HepG2 (cell line): ENCODE measurements at regions not wholly inside any gene's neighbourhood (a gene's known extent, or its start where the extent isn't known, plus 50 kb on each side); places are given as distances from the start of the nearest gene placed in this dataset.

Source experiments
- ARNTL ChIP-seq: sonication (generic); formaldehyde crosslinking; IDR thresholded peaks from 2 replicates; pipeline ENCODE4 v1.4.0; 2020; ENCODE audit warnings: mild to moderate bottlenecking, missing genetic modification reagents
- ELF3 ChIP-seq: IDR thresholded peaks from 2 replicates; pipeline ENCODE4 v1.6.1; 2016; ENCODE audit warnings: missing genetic modification reagents, missing compliant biosample characterization
- GPN1 ChIP-seq: sonication (generic); formaldehyde crosslinking; IDR thresholded peaks from 2 replicates; pipeline ENCODE4 v1.5.1; 2020; ENCODE audit warnings: missing genetic modification reagents, borderline replicate concordance
- NCOA5 ChIP-seq: sonication (generic); formaldehyde crosslinking; IDR thresholded peaks from 2 replicates; pipeline ENCODE4 v1.4.0; 2020; ENCODE audit warnings: missing genetic modification reagents
- NFE2 ChIP-seq: sonication (generic); formaldehyde crosslinking; IDR thresholded peaks from 2 replicates; pipeline ENCODE4 v1.4.0; 2020; ENCODE audit warnings: missing genetic modification reagents
- ZIK1 ChIP-seq: sonication (generic); formaldehyde crosslinking; IDR thresholded peaks from 2 replicates; pipeline ENCODE4 v1.5.0; 2020; ENCODE audit warnings: mild to moderate bottlenecking, low read depth, missing genetic modification reagents, borderline replicate concordance
- ZKSCAN5 ChIP-seq: sonication (generic); formaldehyde crosslinking; IDR thresholded peaks from 2 replicates; pipeline ENCODE4 v1.5.1; 2020; ENCODE audit warnings: mild to moderate bottlenecking, missing genetic modification reagents
- ZNF549 ChIP-seq: sonication (generic); formaldehyde crosslinking; IDR thresholded peaks from 2 replicates; pipeline ENCODE4 v1.5.0; 2020; ENCODE audit warnings: missing genetic modification reagents
- TF ChIP-seq, protein P1 (sequence below): sonication (generic); formaldehyde crosslinking; IDR thresholded peaks from 2 replicates; pipeline ENCODE4 v1.4.0; 2020; ENCODE audit warnings: mild to moderate bottlenecking, missing genetic modification reagents
- TF ChIP-seq, protein P2 (sequence below), 2 experiments: sonication (generic) in 1 of 2; formaldehyde crosslinking in 1 of 2; IDR thresholded peaks; 2 replicates each; pipeline versions ENCODE4 v1.5.1 to v1.6.1; 2011 to 2020; ENCODE audit warnings: borderline replicate concordance in 1 of 2, low read depth in 1 of 2, low read length in 1 of 2, mild to moderate bottlenecking in 1 of 2, missing genetic modification reagents in 1 of 2, moderate library complexity in 1 of 2
- TF ChIP-seq, protein P3 (sequence below): sonication (generic); formaldehyde crosslinking; IDR thresholded peaks from 2 replicates; pipeline ENCODE4 v1.8.1; 2023; ENCODE audit warnings: mild to moderate bottlenecking, missing genetic modification reagents

DNA sequence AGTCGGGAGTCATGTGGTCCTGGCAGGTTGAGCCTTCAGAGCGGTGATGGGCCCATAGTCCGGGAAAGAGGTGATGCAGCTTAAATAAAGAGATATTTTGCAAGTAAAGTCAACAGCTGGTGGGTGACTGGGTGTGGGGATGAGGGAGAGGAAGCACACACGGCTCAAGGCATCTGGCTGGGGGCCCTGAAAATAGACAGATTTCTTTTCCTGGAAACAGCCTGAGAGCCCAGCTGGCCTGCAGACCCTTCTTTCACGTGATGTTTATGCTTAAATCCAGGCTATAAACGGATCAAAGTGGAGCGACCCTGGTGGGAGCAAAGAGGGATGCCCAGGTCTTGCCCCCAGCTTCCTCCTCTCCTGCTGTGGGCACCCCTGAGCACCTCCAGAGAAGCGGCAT is 149.1 kb downstream of the TEX36 start (continued):
- TF ChIP-seq, protein P1, sequence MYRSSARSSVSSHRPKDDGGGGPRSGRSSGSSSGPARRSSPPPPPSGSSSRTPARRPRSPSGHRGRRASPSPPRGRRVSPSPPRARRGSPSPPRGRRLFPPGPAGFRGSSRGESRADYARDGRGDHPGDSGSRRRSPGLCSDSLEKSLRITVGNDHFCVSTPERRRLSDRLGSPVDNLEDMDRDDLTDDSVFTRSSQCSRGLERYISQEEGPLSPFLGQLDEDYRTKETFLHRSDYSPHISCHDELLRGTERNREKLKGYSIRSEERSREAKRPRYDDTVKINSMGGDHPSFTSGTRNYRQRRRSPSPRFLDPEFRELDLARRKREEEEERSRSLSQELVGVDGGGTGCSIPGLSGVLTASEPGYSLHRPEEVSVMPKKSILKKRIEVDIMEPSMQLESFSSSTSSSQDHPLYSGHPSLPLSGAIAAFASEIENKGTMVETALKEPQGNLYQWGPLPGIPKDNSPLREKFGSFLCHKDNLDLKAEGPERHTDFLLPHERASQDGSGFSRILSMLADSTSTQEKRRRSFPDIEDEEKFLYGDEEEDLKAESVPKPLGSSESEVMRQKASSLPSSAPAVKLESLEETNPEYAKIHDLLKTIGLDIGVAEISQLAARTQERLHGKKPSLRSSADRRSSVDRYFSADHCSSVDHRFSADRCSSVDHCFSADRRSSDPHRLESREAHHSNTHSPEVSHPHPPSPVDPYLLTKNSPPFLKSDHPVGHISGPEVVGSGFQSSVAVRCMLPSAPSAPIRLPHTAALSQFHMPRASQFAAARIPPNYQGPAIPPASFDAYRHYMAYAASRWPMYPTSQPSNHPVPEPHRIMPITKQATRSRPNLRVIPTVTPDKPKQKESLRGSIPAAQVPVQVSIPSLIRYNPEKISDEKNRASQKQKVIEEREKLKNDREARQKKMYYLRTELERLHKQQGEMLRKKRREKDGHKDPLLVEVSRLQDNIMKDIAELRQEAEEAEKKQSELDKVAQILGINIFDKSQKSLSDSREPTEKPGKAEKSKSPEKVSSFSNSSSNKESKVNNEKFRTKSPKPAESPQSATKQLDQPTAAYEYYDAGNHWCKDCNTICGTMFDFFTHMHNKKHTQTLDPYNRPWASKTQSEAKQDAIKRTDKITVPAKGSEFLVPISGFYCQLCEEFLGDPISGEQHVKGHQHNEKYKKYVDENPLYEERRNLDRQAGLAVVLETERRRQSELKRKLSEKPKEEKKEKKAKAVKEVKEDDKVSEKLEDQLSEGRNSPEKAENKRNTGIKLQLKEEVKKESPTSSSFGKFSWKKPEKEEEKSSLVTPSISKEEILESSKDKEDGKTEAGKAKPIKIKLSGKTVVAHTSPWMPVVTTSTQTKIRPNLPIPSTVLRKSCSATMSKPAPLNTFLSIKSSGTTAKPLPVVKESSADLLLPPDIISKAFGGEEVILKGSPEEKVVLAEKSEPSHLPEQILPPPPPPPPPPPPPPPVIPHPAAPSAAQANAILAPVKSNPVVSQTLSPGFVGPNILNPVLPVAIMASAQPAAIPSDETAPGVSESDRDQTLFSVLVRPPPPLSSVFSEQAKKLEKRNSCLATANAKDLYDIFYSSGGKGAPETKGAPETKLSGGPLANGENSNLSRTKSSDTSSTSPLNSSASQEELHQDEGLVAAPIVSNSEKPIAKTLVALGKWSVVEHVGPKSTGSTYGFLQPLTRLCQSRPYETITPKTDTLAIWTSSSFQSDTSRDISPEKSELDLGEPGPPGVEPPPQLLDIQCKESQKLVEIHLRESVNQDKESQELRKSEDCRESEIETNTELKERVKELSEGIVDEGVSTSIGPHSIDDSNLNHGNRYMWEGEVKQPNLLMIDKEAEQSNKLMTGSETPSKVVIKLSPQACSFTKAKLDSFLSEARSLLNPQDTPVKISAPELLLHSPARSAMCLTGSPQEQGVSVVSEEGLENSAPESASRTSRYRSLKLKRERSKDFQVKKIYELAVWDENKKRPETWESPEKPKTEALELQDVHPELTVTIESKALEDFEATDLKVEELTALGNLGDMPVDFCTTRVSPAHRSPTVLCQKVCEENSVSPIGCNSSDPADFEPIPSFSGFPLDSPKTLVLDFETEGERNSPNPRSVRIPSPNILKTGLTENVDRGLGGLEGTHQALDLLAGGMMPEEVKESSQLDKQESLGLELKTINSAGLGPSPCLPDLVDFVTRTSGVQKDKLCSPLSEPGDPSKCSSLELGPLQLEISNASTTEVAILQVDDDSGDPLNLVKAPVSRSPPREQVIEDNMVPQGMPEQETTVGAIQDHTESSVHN (CRISPR knock-in tag) = no peak
- TF ChIP-seq, protein P2, sequence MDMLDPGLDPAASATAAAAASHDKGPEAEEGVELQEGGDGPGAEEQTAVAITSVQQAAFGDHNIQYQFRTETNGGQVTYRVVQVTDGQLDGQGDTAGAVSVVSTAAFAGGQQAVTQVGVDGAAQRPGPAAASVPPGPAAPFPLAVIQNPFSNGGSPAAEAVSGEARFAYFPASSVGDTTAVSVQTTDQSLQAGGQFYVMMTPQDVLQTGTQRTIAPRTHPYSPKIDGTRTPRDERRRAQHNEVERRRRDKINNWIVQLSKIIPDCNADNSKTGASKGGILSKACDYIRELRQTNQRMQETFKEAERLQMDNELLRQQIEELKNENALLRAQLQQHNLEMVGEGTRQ (IDR thresholded peaks at IDR 0.05; ENCODE audit: low read depth, low read length) = no peak
- TF ChIP-seq, protein P2 (CRISPR knock-in tag; IDR thresholded peaks at IDR 0.05; ENCODE audit: borderline replicate concordance) = no peak
- TF ChIP-seq, protein P3, sequence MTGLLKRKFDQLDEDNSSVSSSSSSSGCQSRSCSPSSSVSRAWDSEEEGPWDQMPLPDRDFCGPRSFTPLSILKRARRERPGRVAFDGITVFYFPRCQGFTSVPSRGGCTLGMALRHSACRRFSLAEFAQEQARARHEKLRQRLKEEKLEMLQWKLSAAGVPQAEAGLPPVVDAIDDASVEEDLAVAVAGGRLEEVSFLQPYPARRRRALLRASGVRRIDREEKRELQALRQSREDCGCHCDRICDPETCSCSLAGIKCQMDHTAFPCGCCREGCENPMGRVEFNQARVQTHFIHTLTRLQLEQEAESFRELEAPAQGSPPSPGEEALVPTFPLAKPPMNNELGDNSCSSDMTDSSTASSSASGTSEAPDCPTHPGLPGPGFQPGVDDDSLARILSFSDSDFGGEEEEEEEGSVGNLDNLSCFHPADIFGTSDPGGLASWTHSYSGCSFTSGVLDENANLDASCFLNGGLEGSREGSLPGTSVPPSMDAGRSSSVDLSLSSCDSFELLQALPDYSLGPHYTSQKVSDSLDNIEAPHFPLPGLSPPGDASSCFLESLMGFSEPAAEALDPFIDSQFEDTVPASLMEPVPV (CRISPR knock-in tag) = no peak
- TF ChIP-seq GPN1 (CRISPR knock-in tag) (no peak), NCOA5 (CRISPR knock-in tag) (no peak), ELF3 (CRISPR knock-in tag) (no peak), ZIK1 (CRISPR knock-in tag) (no peak), ARNTL (CRISPR knock-in tag) (no peak), NFE2 (CRISPR knock-in tag) (no peak), ZKSCAN5 (CRISPR knock-in tag) (no peak), ZNF549 (CRISPR knock-in tag) (no peak)
